ENCODE measurements at regions not wholly inside any gene's neighbourhood (a gene's known extent, or its start where the extent isn't known, plus 50 kb on each side); places are given as distances from the start of the nearest gene placed in this dataset.

DNA sequence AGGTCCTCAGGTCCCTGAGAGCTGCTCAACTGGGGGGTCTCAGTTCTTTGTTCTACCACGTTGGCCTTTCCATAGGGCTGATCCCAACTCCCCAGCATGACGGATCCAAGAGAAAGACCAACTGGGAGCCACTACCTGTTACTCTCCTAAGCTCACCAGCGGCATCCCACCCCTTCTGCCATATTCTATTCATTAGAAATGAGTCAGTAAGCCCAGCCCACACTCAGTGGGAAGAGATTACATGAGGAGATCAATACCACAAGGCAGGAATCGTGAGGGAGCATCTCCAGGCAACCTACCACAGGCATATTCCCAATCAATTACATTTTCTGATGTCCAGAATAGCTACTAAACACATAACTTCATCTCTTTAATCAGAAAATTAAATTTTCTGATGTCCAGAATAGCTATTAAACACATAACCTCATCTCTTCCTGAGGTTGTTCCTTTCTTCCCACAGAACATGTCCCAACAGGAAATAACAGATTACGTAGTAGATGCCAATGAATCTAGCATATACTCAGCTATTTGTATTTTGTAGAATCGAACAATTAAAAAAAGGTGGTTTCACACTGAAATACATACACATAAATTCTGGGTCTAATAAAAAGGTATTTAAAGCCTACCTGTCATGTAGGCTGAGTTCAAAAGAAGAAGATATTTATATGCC, 708.1 kb upstream of the ARGLU1 start:
- Histone ChIP-seq H3K9me2 (no peaks in the 10 kb centered on the region), H3K9me3 (no peaks in the 10 kb centered on the region), H3K27me3 (ENCODE audit: insufficient read depth) (no peaks in the 10 kb centered on the region), H3K36me3 (replicated peaks in 1 of 2; ENCODE audit: control insufficient read depth in 1 of 2, insufficient read depth in 2 of 2, low read length in 1 of 2) (no peaks in the 10 kb centered on the region), H3K4me2 (no peak overlapping the region), H3K27ac (ENCODE audit: low read depth in 2 of 2, low read length in 1 of 2) (peak overlapping the region in 1 of 2 experiments; percentile 58; a peak in 2 of 4 replicates), H3K4me3 (ENCODE audit: low read depth in 2 of 2, low read length in 1 of 2) (no peak overlapping the region), H4K20me1 (ENCODE audit: insufficient read depth) (no peaks in the 10 kb centered on the region), H3K9ac (no peak overlapping the region), H3K4me1 (ENCODE audit: control insufficient read depth in 1 of 2, insufficient read depth in 2 of 2, low read depth in 1 of 2, low read length in 1 of 2) (peaks cover 9 to 10% of the 10 kb centered on the region in 2 experiments), H2AFZ (ENCODE audit: low read depth) (no peak overlapping the region), H3F3A (replicated peaks; ENCODE audit: insufficient read depth) (peaks cover 4% of the 10 kb centered on the region), H3K79me2 (ENCODE audit: insufficient read depth) (peaks cover 7% of the 10 kb centered on the region)
- TF ChIP-seq SMC3 (IDR thresholded peaks at IDR 0.05; ENCODE audit: low read depth, low read length) (no peak), TEAD4 (IDR thresholded peaks at IDR 0.05; ENCODE audit: borderline replicate concordance, insufficient read depth) (no peak), SIN3A (IDR thresholded peaks at IDR 0.05; ENCODE audit: borderline replicate concordance, low read depth, low read length) (no peak), MXI1 (IDR thresholded peaks at IDR 0.05; ENCODE audit: low read depth, low read length) (no peak), TCF12 (IDR thresholded peaks at IDR 0.05) (no peak), NFIC (IDR thresholded peaks at IDR 0.05; ENCODE audit: borderline replicate concordance) (no peak)
- TF ChIP-seq, protein P1, sequence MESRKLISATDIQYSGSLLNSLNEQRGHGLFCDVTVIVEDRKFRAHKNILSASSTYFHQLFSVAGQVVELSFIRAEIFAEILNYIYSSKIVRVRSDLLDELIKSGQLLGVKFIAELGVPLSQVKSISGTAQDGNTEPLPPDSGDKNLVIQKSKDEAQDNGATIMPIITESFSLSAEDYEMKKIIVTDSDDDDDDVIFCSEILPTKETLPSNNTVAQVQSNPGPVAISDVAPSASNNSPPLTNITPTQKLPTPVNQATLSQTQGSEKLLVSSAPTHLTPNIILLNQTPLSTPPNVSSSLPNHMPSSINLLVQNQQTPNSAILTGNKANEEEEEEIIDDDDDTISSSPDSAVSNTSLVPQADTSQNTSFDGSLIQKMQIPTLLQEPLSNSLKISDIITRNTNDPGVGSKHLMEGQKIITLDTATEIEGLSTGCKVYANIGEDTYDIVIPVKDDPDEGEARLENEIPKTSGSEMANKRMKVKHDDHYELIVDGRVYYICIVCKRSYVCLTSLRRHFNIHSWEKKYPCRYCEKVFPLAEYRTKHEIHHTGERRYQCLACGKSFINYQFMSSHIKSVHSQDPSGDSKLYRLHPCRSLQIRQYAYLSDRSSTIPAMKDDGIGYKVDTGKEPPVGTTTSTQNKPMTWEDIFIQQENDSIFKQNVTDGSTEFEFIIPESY (IDR thresholded peaks at IDR 0.05; ENCODE audit: borderline replicate concordance, low read depth), result no peak
- WGBS (ENCODE audit: low lambda C conversion rate), result 88% methylated on average over 6 of the region's 6 CpGs
- DNase-seq, result no peak
- ChIA-PET POLR2A (interaction anchor here (0.5 kb wide), 1 partner anchor 10 kb away, joined by 3 read pairs; no protein-coding TSS in a partner anchor), CTCF (interaction anchor here (0.9 kb wide), 1 partner anchor 13 kb away, joined by 3 read pairs; no protein-coding TSS in a partner anchor)

DNA sequence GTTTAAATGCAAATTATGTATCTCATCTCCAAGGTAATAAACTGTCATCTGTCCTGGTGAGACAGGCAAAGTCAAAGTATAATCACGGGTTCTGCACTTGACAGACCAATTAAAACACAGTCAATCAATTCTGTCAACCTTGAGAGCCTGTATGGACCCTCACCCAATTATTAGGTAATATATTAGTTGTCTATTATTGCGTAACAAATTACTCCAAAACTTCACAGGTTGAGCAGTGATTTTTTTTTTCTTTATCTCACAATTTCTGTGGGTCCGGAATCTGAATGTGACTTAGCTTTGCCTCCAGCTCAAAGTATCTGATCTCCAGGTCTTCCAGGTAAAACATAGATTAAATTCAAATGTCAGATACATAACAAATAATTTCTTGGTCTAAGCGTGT, 707.4 kb upstream of the ARGLU1 start:
- no peak for TF ChIP-seq FOXJ3 (CRISPR knock-in tag; IDR thresholded peaks at IDR 0.05)
- TF ChIP-seq, protein P2, sequence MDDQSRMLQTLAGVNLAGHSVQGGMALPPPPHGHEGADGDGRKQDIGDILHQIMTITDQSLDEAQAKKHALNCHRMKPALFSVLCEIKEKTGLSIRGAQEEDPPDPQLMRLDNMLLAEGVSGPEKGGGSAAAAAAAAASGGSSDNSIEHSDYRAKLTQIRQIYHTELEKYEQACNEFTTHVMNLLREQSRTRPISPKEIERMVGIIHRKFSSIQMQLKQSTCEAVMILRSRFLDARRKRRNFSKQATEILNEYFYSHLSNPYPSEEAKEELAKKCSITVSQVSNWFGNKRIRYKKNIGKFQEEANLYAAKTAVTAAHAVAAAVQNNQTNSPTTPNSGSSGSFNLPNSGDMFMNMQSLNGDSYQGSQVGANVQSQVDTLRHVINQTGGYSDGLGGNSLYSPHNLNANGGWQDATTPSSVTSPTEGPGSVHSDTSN (IDR thresholded peaks at IDR 0.05), result no peak
- TF ChIP-seq, protein P3, sequence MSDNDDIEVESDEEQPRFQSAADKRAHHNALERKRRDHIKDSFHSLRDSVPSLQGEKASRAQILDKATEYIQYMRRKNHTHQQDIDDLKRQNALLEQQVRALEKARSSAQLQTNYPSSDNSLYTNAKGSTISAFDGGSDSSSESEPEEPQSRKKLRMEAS (IDR thresholded peaks at IDR 0.05; ENCODE audit: low read depth), result no peak
- no peak for TF ChIP-seq EP300 (IDR thresholded peaks at IDR 0.05; ENCODE audit: borderline replicate concordance in 1 of 2, low read depth in 1 of 2, low read length in 1 of 2)
- TF ChIP-seq, protein P4, sequence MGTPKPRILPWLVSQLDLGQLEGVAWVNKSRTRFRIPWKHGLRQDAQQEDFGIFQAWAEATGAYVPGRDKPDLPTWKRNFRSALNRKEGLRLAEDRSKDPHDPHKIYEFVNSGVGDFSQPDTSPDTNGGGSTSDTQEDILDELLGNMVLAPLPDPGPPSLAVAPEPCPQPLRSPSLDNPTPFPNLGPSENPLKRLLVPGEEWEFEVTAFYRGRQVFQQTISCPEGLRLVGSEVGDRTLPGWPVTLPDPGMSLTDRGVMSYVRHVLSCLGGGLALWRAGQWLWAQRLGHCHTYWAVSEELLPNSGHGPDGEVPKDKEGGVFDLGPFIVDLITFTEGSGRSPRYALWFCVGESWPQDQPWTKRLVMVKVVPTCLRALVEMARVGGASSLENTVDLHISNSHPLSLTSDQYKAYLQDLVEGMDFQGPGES (IDR thresholded peaks at IDR 0.05; ENCODE audit: low read depth, low read length), result no peak
- no peak for TF ChIP-seq FOSL2 (IDR thresholded peaks at IDR 0.05; ENCODE audit: borderline replicate concordance, low read depth)
- TF ChIP-seq TCF12 (IDR thresholded peaks at IDR 0.05), result no peak
- TF ChIP-seq, protein P5, sequence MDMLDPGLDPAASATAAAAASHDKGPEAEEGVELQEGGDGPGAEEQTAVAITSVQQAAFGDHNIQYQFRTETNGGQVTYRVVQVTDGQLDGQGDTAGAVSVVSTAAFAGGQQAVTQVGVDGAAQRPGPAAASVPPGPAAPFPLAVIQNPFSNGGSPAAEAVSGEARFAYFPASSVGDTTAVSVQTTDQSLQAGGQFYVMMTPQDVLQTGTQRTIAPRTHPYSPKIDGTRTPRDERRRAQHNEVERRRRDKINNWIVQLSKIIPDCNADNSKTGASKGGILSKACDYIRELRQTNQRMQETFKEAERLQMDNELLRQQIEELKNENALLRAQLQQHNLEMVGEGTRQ (IDR thresholded peaks at IDR 0.05; ENCODE audit: borderline replicate concordance, low read depth, low read length), result no peak
- TF ChIP-seq RCOR1 (IDR thresholded peaks at IDR 0.05; ENCODE audit: low read length), result no peak
- no peak overlapping the region for H3K4me2 ChIP-seq
- no peak for DNase-seq
- H2AFZ ChIP-seq (ENCODE audit: low read depth), result no peak overlapping the region
- H3K9ac ChIP-seq, result no peak overlapping the region
- ChIA-PET POLR2A (no interaction called here), CTCF (no interaction called here)
- H3K27me3 ChIP-seq (ENCODE audit: insufficient read depth), result no peaks in the 10 kb centered on the region
- H3K27ac ChIP-seq (ENCODE audit: low read depth in 2 of 2, low read length in 1 of 2), result no peak overlapping the region
- no peaks in the 10 kb centered on the region for H4K20me1 ChIP-seq (ENCODE audit: insufficient read depth)
- peaks cover 7% of the 10 kb centered on the region for H3K79me2 ChIP-seq (ENCODE audit: insufficient read depth)
- H3K9me3 ChIP-seq, result no peaks in the 10 kb centered on the region
- peaks cover 9 to 13% of the 10 kb centered on the region in 2 experiments for H3K4me1 ChIP-seq (ENCODE audit: control insufficient read depth in 1 of 2, insufficient read depth in 2 of 2, low read depth in 1 of 2, low read length in 1 of 2)
- no peaks in the 10 kb centered on the region for H3K36me3 ChIP-seq (replicated peaks in 1 of 2; ENCODE audit: control insufficient read depth in 1 of 2, insufficient read depth in 2 of 2, low read length in 1 of 2)
- H3F3A ChIP-seq (replicated peaks; ENCODE audit: insufficient read depth), result peaks cover 6% of the 10 kb centered on the region
- WGBS (ENCODE audit: low lambda C conversion rate), result 77% methylated on average over 4 of the region's 4 CpGs
- no peak overlapping the region for H3K4me3 ChIP-seq (ENCODE audit: low read depth in 2 of 2, low read length in 1 of 2)
- H3K9me2 ChIP-seq, result no peaks in the 10 kb centered on the region
